ENCODE measurements at regions not wholly inside any gene's neighbourhood (a gene's known extent, or its start where the extent isn't known, plus 50 kb on each side); places are given as distances from the start of the nearest gene placed in this dataset.
"Not testable (repeated sequence)": the region's sequence is repeated elsewhere in the genome, so short reads cannot be mapped to it uniquely, and the experiment has no call there.

DNA sequence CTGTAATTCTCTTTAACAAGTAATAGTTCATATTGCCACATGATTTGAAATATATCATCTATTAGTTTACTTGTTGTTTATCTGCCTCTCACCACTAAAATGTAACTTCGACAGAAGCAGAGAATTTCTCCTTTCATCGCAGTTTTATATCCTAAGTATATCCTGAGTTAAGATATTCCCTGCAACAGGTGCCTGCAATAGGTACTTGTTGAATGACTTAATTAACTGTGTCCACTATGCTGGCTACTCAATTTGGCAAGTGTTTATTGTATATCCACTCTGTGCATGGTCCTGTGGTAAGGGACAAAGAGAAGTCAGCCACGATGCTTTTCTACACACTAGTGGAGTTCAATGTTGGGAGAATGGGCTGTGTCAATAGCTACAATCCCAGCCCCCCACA lies 108.5 kb downstream of the PSAT1 start:
- Histone ChIP-seq H3K4me3 (ENCODE audit: low read depth, low read length) (no peak overlapping the region), H3K36me3 (ENCODE audit: control insufficient read depth, insufficient read depth, low read length) (no peaks in the 10 kb centered on the region), H2AFZ (no peak overlapping the region), H3K9me3 (ENCODE audit: control insufficient read depth, low read length) (no peaks in the 10 kb centered on the region), H3K79me2 (no peaks in the 10 kb centered on the region), H3K4me1 (no peaks in the 10 kb centered on the region), H3K27ac (no peak overlapping the region), H3K9ac (no peak overlapping the region), H3K27me3 (ENCODE audit: control insufficient read depth, insufficient read depth, low read length) (no peaks in the 10 kb centered on the region), H3K4me2 (ENCODE audit: low read length) (no peak overlapping the region)
- no peak for TF ChIP-seq CTCF (IDR thresholded peaks at IDR 0.05)

DNA sequence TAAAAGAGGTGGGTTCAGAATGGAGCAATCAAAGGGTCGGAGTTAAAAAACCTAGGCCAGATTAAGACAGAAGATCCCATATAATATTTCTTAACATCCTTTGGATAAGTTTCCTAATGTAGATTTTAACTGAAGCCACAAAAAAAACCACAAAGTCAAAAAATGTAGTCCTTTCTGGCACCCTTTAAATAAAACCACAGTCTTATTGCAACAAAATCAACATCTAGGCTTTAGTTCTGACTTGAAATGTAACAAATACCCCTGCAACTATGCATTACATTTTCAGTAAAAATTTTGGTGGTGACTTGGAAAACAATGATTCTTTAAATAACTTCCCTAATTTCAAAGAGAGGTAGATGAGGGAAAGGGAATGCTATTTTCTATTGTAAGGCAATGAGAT lies 109.2 kb downstream of the PSAT1 start:
- Histone ChIP-seq H3K4me3 (ENCODE audit: low read depth, low read length) (no peak overlapping the region), H3K27ac (no peak overlapping the region), H3K4me2 (ENCODE audit: low read length) (no peak overlapping the region), H3K9me3 (ENCODE audit: control insufficient read depth, low read length) (no peaks in the 10 kb centered on the region), H2AFZ (no peak overlapping the region), H3K4me1 (no peaks in the 10 kb centered on the region), H3K79me2 (no peaks in the 10 kb centered on the region), H3K36me3 (ENCODE audit: control insufficient read depth, insufficient read depth, low read length) (no peaks in the 10 kb centered on the region), H3K9ac (no peak overlapping the region), H3K27me3 (ENCODE audit: control insufficient read depth, insufficient read depth, low read length) (no peaks in the 10 kb centered on the region)
- TF ChIP-seq CTCF (IDR thresholded peaks at IDR 0.05) = no peak

GRCh38 chr9:78406933-78407332 lies 110.0 kb downstream of the PSAT1 start:
- no peak overlapping the region for H3K4me2 ChIP-seq (ENCODE audit: low read length)
- H3K4me3 ChIP-seq (ENCODE audit: low read depth, low read length) = no peak overlapping the region
- no peak overlapping the region for H3K9ac ChIP-seq
- H2AFZ ChIP-seq = no peak overlapping the region
- no peaks in the 10 kb centered on the region for H3K79me2 ChIP-seq
- no peaks in the 10 kb centered on the region for H3K27me3 ChIP-seq (ENCODE audit: control insufficient read depth, insufficient read depth, low read length)
- no peaks in the 10 kb centered on the region for H3K4me1 ChIP-seq
- H3K9me3 ChIP-seq (ENCODE audit: control insufficient read depth, low read length) = no peaks in the 10 kb centered on the region
- no peak overlapping the region for H3K27ac ChIP-seq
- no peak for TF ChIP-seq CTCF (IDR thresholded peaks at IDR 0.05)
- H3K36me3 ChIP-seq (ENCODE audit: control insufficient read depth, insufficient read depth, low read length) = no peaks in the 10 kb centered on the region

DNA sequence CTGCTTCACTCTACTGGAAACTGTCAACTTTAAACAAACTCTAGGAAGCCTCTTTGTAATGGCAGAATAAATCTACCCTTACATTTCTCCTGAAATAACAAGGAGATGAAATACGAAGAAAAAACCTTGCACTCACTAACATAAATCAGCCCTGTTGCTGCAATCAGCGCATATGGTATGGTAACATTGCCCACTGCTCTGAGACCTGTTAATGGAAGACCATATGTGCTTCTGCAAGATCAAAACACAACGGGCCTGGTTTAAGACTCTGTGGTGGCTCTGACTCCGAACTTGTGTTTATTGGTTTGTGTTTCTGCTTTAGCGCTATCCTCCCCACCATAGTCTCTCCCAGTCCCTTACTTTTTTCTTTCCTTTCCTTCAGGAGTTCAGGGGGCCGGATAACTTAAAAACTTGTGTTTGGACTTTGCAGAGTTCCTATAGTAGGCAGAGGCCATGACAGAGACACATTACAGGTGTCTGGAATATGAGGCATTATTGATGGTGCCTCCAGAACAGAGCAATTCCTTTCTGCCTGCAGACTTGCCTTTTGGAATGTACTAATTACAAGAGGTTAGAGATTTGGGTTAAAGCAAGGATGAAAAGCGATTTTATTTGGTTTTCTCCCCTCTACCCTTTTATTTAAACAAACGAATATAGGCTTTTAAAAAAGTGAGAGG lies 110.8 kb downstream of the PSAT1 start:
- no peak overlapping the region for H3K4me2 ChIP-seq (ENCODE audit: low read length)
- no peak overlapping the region for H3K9ac ChIP-seq
- no peaks in the 10 kb centered on the region for H3K27me3 ChIP-seq (ENCODE audit: control insufficient read depth, insufficient read depth, low read length)
- no peaks in the 10 kb centered on the region for H3K79me2 ChIP-seq
- no peak overlapping the region for H3K27ac ChIP-seq
- H3K4me3 ChIP-seq (ENCODE audit: low read depth, low read length) = no peak overlapping the region
- H3K9me3 ChIP-seq (ENCODE audit: control insufficient read depth, low read length) = no peaks in the 10 kb centered on the region
- TF ChIP-seq CTCF (IDR thresholded peaks at IDR 0.05) = no peak
- H2AFZ ChIP-seq = no peak overlapping the region
- no peaks in the 10 kb centered on the region for H3K4me1 ChIP-seq
- H3K36me3 ChIP-seq (ENCODE audit: control insufficient read depth, insufficient read depth, low read length) = no peaks in the 10 kb centered on the region

DNA sequence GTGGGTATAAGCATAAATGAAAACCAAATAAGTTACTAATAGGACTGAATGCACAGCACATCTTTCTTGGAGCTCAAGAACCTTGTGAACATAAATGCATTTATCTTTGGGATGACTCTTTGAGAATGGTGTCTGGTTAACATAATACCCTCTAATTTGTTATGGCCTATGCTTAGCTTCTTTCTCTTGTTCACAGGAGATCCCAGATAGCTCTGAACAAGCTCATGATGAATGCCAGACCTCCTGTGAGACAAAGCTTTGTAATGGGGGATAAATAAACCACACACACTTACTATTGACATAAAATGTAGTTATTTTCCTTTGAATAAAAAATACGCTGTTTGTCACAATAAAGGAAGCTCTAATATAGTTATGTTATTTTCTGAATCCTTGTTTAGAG lies 111.5 kb downstream of the PSAT1 start:
- H3K79me2 ChIP-seq = no peaks in the 10 kb centered on the region
- no peak for TF ChIP-seq CTCF (IDR thresholded peaks at IDR 0.05)
- no peaks in the 10 kb centered on the region for H3K4me1 ChIP-seq
- no peak overlapping the region for H3K27ac ChIP-seq
- H3K9ac ChIP-seq = no peak overlapping the region
- no peak overlapping the region for H3K4me2 ChIP-seq (ENCODE audit: low read length)
- H3K36me3 ChIP-seq (ENCODE audit: control insufficient read depth, insufficient read depth, low read length) = no peaks in the 10 kb centered on the region
- no peak overlapping the region for H3K4me3 ChIP-seq (ENCODE audit: low read depth, low read length)
- H3K27me3 ChIP-seq (ENCODE audit: control insufficient read depth, insufficient read depth, low read length) = no peaks in the 10 kb centered on the region
- no peak overlapping the region for H2AFZ ChIP-seq
- no peaks in the 10 kb centered on the region for H3K9me3 ChIP-seq (ENCODE audit: control insufficient read depth, low read length)

- not testable (repeated sequence) for H3K4me3 ChIP-seq (ENCODE audit: low read depth, low read length); H3K36me3 ChIP-seq (ENCODE audit: control insufficient read depth, insufficient read depth, low read length); H2AFZ ChIP-seq
These were observed 113.1 kb downstream of the PSAT1 start for GRCh38 chr9:78409928-78410510.

More at GRCh38 chr9:78409928-78410510, 113.1 kb downstream of the PSAT1 start:
- H3K4me1 ChIP-seq; H3K9me3 ChIP-seq (ENCODE audit: control insufficient read depth, low read length); H3K79me2 ChIP-seq; H3K27me3 ChIP-seq (ENCODE audit: control insufficient read depth, insufficient read depth, low read length); H3K4me2 ChIP-seq (ENCODE audit: low read length); H3K27ac ChIP-seq; H3K9ac ChIP-seq: not testable (repeated sequence)
